ENCODE measurements at regions not wholly inside any gene's neighbourhood (a gene's known extent, or its start where the extent isn't known, plus 50 kb on each side); places are given as distances from the start of the nearest gene placed in this dataset.

- CTCF ChIA-PET: interaction anchor here (0.8 to 1.6 kb wide), 4 partner anchors 8 to 422 kb away, joined by 4 to 5 read pairs (median 4); no protein-coding TSS in a partner anchor
- Mint-ChIP-seq H3K36me3 (no peaks in the 10 kb centered on the region), H3K9me3 (ENCODE audit: low read depth) (no peaks in the 10 kb centered on the region), H3K4me3 (no peak overlapping the region), H3K4me1 (peaks cover 3% of the 10 kb centered on the region), H3K27ac (no peak overlapping the region), H3K27me3 (no peaks in the 10 kb centered on the region)
- no peak for DNase-seq
- no peak for ATAC-seq
Observed at GRCh38 chr2:190804182-190804795, 76.3 kb upstream of the GLS start.

DNA sequence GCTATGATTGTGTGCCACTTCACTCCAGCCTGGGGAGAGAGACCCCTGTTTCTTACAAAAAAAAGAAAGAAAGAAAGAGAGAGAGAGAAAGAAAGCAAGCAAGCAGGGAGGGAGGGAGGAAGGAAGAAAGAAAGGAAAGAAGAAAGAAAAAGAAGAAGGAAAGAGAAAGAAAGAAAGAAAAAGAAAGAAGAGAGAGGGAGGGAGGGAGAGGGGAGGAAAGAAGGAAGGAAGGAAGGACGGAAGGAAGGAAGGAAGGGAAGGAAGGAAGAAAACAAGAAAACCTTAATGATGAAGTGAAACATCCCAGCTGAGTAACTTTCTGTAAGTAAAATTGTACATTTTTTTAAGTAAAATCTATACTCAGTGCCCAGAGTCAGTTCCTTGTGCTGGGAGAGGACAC is 75.5 kb upstream of the GLS start:
- Mint-ChIP-seq H3K27ac (no peak overlapping the region), H3K4me3 (no peak overlapping the region), H3K9me3 (ENCODE audit: low read depth) (no peaks in the 10 kb centered on the region), H3K27me3 (no peaks in the 10 kb centered on the region), H3K36me3 (no peaks in the 10 kb centered on the region), H3K4me1 (peaks cover 3% of the 10 kb centered on the region)
- CTCF ChIA-PET: interaction anchor here (0.8 to 1.6 kb wide), 3 partner anchors 9 to 422 kb away, joined by 4 to 6 read pairs (median 5); no protein-coding TSS in a partner anchor
- no peak for DNase-seq
- ATAC-seq: no peak

DNA sequence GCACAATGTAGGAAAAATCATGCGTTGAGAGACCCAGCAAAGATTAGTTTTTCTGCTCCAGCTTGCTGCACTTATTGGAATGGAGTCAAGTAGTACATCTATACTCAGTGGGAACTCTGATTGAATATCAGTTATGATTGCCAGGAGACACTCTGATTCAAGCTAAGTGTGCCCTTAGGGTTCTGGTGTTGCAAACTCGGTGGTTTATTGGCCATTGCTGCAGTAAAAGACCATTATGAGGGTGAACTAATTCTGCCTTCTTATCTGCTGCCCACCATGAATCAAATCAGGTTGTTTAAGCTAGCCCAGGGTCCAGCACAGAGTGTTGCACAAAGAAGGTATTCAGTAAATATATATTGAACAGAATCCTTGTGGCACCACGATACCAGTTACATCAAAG is 74.8 kb upstream of the GLS start:
- CTCF ChIA-PET: interaction anchor here (1.1 to 1.6 kb wide), 4 partner anchors 10 to 423 kb away, joined by 3 to 6 read pairs (median 4); no protein-coding TSS in a partner anchor
- ATAC-seq: no peak
- Mint-ChIP-seq H3K36me3 (no peaks in the 10 kb centered on the region), H3K27me3 (no peaks in the 10 kb centered on the region), H3K9me3 (ENCODE audit: low read depth) (no peaks in the 10 kb centered on the region), H3K4me1 (peaks cover 3% of the 10 kb centered on the region), H3K27ac (no peak overlapping the region), H3K4me3 (no peak overlapping the region)
- DNase-seq: no peak

GRCh38 chr2:190807886-190808285 is 72.7 kb upstream of the GLS start:
- no peak overlapping the region for H3K27ac Mint-ChIP-seq
- H3K4me3 Mint-ChIP-seq: no peak overlapping the region
- no peaks in the 10 kb centered on the region for H3K36me3 Mint-ChIP-seq
- DNase-seq (no peak), ATAC-seq (no peak)
- no peaks in the 10 kb centered on the region for H3K27me3 Mint-ChIP-seq
- no peaks in the 10 kb centered on the region for H3K9me3 Mint-ChIP-seq (ENCODE audit: low read depth)
- CTCF ChIA-PET: interaction anchor here (0.6 to 0.7 kb wide), 2 partner anchors 530 to 1044 kb away, joined by 3 read pairs; no protein-coding TSS in a partner anchor
- peaks cover 3% of the 10 kb centered on the region for H3K4me1 Mint-ChIP-seq

DNA sequence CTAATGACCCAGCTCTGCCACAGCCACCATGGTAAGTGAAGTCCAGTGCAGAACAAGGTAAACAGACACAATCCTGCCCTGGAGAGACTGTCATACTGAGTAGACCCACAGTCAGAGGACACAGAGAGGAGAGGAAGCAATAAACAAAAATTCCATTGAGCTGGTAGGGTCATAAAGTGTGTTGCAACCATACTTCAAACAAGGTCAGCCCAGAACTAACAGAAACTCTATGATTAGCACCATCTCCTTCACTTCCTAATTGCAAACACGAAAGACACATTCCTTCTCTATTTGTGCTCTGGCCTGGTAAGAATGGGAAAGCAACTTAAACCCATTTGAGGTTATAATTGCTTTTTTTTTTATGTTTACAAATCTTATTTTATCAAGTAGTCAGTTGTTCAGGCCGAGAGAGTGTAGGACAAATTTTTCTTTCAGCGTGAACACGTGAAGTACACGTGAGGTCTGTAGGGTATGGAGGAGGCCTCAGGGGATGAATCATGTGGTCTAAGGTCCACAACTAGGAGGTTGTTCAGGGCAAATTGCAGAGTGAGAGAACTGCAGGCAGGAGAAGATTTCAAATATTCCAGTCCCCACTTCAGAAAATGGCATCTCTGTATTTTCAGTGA is 71.4 kb upstream of the GLS start:
- H3K27ac Mint-ChIP-seq: no peak overlapping the region
- no peaks in the 10 kb centered on the region for H3K27me3 Mint-ChIP-seq
- ATAC-seq (no peak), DNase-seq (no peak)
- H3K36me3 Mint-ChIP-seq: no peaks in the 10 kb centered on the region
- H3K9me3 Mint-ChIP-seq (ENCODE audit: low read depth): no peaks in the 10 kb centered on the region
- CTCF ChIA-PET: no interaction called here
- H3K4me3 Mint-ChIP-seq: no peak overlapping the region
- peaks cover 3% of the 10 kb centered on the region for H3K4me1 Mint-ChIP-seq

GRCh38 chr2:190809876-190810525 is 70.6 kb upstream of the GLS start:
- Mint-ChIP-seq H3K9me3 (ENCODE audit: low read depth) (no peaks in the 10 kb centered on the region), H3K4me1 (peaks cover 3% of the 10 kb centered on the region), H3K4me3 (no peak overlapping the region), H3K27me3 (no peaks in the 10 kb centered on the region), H3K36me3 (no peaks in the 10 kb centered on the region), H3K27ac (no peak overlapping the region)
- DNase-seq (no peak), ATAC-seq (no peak)
- CTCF ChIA-PET: no interaction called here

GRCh38 chr2:190810981-190811587 is 69.5 kb upstream of the GLS start:
- no peak for ATAC-seq
- H3K36me3 Mint-ChIP-seq: no peaks in the 10 kb centered on the region
- no peak overlapping the region for H3K27ac Mint-ChIP-seq
- H3K4me3 Mint-ChIP-seq: no peak overlapping the region
- DNase-seq: no peak
- CTCF ChIA-PET: no interaction called here
- H3K4me1 Mint-ChIP-seq: peaks cover 3% of the 10 kb centered on the region
- no peaks in the 10 kb centered on the region for H3K9me3 Mint-ChIP-seq (ENCODE audit: low read depth)
- no peaks in the 10 kb centered on the region for H3K27me3 Mint-ChIP-seq

- no peak for DNase-seq
- Mint-ChIP-seq H3K27me3 (no peaks in the 10 kb centered on the region), H3K27ac (no peak overlapping the region), H3K4me1 (peaks cover 3% of the 10 kb centered on the region), H3K36me3 (no peaks in the 10 kb centered on the region), H3K9me3 (ENCODE audit: low read depth) (no peaks in the 10 kb centered on the region), H3K4me3 (no peak overlapping the region)
- no peak for ATAC-seq
- CTCF ChIA-PET: no interaction called here
Observed at GRCh38 chr2:190811811-190812210, 68.8 kb upstream of the GLS start.

- no peaks in the 10 kb centered on the region for H3K36me3 Mint-ChIP-seq
- CTCF ChIA-PET: no interaction called here
- H3K4me3 Mint-ChIP-seq: no peak overlapping the region
Observed at GRCh38 chr2:190812506-190813294, 67.9 kb upstream of the GLS start.

GRCh38 chr2:190815226-190815625 is 65.4 kb upstream of the GLS start:
- H3K4me3 Mint-ChIP-seq: no peak overlapping the region
- H3K9me3 Mint-ChIP-seq (ENCODE audit: low read depth): peaks cover 4% of the 10 kb centered on the region
- CTCF ChIA-PET: interaction anchor here (0.6 to 1.0 kb wide), 2 partner anchors 36 to 1139 kb away, joined by 3 read pairs; no protein-coding TSS in a partner anchor
- no peak for DNase-seq
- H3K27ac Mint-ChIP-seq: no peak overlapping the region
- no peaks in the 10 kb centered on the region for H3K4me1 Mint-ChIP-seq
- H3K36me3 Mint-ChIP-seq: no peaks in the 10 kb centered on the region
- ATAC-seq: no peak
- no peaks in the 10 kb centered on the region for H3K27me3 Mint-ChIP-seq

More at GRCh38 chr2:190812506-190813294, 67.9 kb upstream of the GLS start:
- no peak for DNase-seq
- no peak overlapping the region for H3K27ac Mint-ChIP-seq
- no peaks in the 10 kb centered on the region for H3K27me3 Mint-ChIP-seq
- peaks cover 4% of the 10 kb centered on the region for H3K9me3 Mint-ChIP-seq (ENCODE audit: low read depth)
- ATAC-seq: no peak
- peaks cover 2% of the 10 kb centered on the region for H3K4me1 Mint-ChIP-seq

DNA sequence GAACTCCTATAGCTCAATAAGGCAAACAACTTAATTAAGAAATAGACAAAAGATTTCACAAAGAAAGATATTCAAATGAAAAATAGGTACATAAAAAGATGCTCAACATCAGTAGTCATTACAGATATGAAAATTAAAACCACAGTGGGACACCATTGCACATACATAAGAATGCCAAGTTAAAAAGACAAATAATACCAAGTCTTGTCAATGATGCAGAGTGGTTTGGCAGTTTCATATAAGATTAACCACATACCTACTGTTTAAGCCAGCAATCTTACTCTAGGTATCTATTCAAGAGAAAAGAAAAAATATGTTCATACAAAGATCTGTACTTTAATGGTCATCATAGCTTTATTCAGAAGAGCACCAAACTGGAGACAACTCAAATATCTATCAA is 63.5 kb upstream of the GLS start:
- Mint-ChIP-seq H3K9me3 (ENCODE audit: low read depth) (peaks cover 4% of the 10 kb centered on the region), H3K27me3 (peaks cover 3% of the 10 kb centered on the region), H3K4me1 (no peaks in the 10 kb centered on the region), H3K27ac (no peak overlapping the region), H3K4me3 (no peak overlapping the region), H3K36me3 (no peaks in the 10 kb centered on the region)
- CTCF ChIA-PET: no interaction called here
- DNase-seq (no peak), ATAC-seq (no peak)

DNA sequence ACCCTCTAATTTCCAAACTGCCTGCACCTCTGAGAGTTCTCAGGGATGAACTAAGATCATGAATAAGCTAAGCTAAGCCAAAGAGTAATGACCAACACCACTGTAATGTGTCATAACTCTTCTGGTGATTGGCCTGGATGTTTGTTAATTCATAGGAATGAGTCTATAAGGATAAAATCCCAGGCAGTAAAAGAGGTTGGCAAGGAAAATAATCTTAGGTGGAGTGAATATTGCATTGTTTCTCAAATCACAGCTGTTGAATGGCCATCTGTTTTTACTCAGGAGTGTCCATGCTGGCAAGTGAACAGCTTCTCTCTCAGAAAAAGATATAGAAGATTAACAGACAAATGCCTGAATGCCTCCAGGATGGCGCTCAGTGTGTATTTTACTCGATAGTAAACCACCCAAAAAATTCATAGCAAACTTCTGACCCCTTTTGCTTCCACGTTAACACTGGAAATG is 60.8 kb upstream of the GLS start:
- H3K4me1 Mint-ChIP-seq: no peaks in the 10 kb centered on the region
- CTCF ChIA-PET: no interaction called here
- H3K27me3 Mint-ChIP-seq: peaks cover 3% of the 10 kb centered on the region

GRCh38 chr2:190820416-190820815 is 60.2 kb upstream of the GLS start:
- CTCF ChIA-PET: no interaction called here
- Mint-ChIP-seq H3K27me3 (peaks cover 3% of the 10 kb centered on the region), H3K9me3 (ENCODE audit: low read depth) (peaks cover 4% of the 10 kb centered on the region)

More for the DNA sequence above, 60.8 kb upstream of the GLS start:
- H3K27ac Mint-ChIP-seq: no peak overlapping the region
- no peak for ATAC-seq
- no peaks in the 10 kb centered on the region for H3K36me3 Mint-ChIP-seq
- H3K4me3 Mint-ChIP-seq: no peak overlapping the region
- DNase-seq: no peak
- H3K9me3 Mint-ChIP-seq (ENCODE audit: low read depth): peaks cover 4% of the 10 kb centered on the region

More at GRCh38 chr2:190820416-190820815, 60.2 kb upstream of the GLS start:
- H3K4me3 Mint-ChIP-seq: no peak overlapping the region
- H3K27ac Mint-ChIP-seq: no peak overlapping the region
- H3K4me1 Mint-ChIP-seq: no peaks in the 10 kb centered on the region
- no peak for ATAC-seq
- DNase-seq: no peak
- H3K36me3 Mint-ChIP-seq: no peaks in the 10 kb centered on the region

Measured in activated CD8-positive, alpha-beta memory T cell treated with anti-CD3 and anti-CD28 coated beads, Interleukin-2, amount 10 ng/mL, durations not matched to agents 7 days and 5 days (primary cell).